Endothelial cell of umbilical vein (primary cell): ENCODE measurements at regions not wholly inside any gene's neighbourhood (a gene's known extent, or its start where the extent isn't known, plus 50 kb on each side); places are given as distances from the start of the nearest gene placed in this dataset.

Source experiments
- BruUV-seq: library from RNA; stranded (reverse); fragments of 400-500 nt; replicated peaks from 2 replicates; lab custom pipeline; 2021; lab: Mats Ljungman, UMichigan
- CTCF ChIA-PET: fragments of 300-600, 350-600 bp; sonication (Branson Sonifier 250); formaldehyde crosslinking; loops from one replicate; lab custom pipeline; 2021; ENCODE audit warnings: antibody characterized with exemption, inconsistent platforms; lab: Charles Lee
- POLR2A ChIA-PET: fragments of 300-600, 350-600 bp; sonication (Branson Sonifier 250); formaldehyde crosslinking; loops from one replicate; lab custom pipeline; 2021; ENCODE audit warnings: antibody characterized with exemption, inconsistent platforms; lab: Charles Lee
- DNase-seq: peaks from one replicate; pipeline ENCODE4 v3.0.0-alpha.2; 2011; ENCODE audit warnings: low read depth, low spot score
- FAIRE-seq: peaks from 2 replicates; lab custom pipeline; 2011; peaks lifted over from hg19 to GRCh38; lab: Jason Lieb, UNC
- H2AFZ ChIP-seq: 2 replicates; pipeline ENCODE4 v1.6.0; 2012; ENCODE audit warnings: low read depth, low read length, control low read depth, inconsistent platforms
- H3K27ac ChIP-seq: 2 replicates; pipeline ENCODE4 v1.5.1; 2011; ENCODE audit warnings: low read depth, mild to moderate bottlenecking, control low read depth, low read length, moderate library complexity; ENCODE audit not compliant: insufficient read depth
- H3K27me3 ChIP-seq, 2 experiments: 2 replicates each; pipeline versions ENCODE4 v1.6.0 to v1.6.1; 2011; ENCODE audit warnings: low read length in 2 of 2, mixed read lengths in 1 of 2; ENCODE audit not compliant: control insufficient read depth in 2 of 2, insufficient read depth in 2 of 2
- H3K36me3 ChIP-seq, 2 experiments: 2 replicates in 1 of 2; 3 replicates in 1 of 2; pipeline ENCODE4 v1.5.1; 2011; ENCODE audit warnings: low read length in 2 of 2, mild to moderate bottlenecking in 1 of 2, moderate library complexity in 1 of 2; ENCODE audit not compliant: control insufficient read depth in 2 of 2, insufficient read depth in 2 of 2; ENCODE audit errors: extremely low read depth in 1 of 2
- H3K4me1 ChIP-seq: 3 replicates; pipeline ENCODE4 v1.5.1; 2011; ENCODE audit warnings: mild to moderate bottlenecking, low read length; ENCODE audit not compliant: control insufficient read depth, insufficient read depth; ENCODE audit errors: extremely low read depth
- H3K4me2 ChIP-seq: 2 replicates; pipeline ENCODE4 v1.6.1; 2011; ENCODE audit warnings: low read length, control low read depth, mixed read lengths; ENCODE audit not compliant: insufficient read depth
- H3K4me3 ChIP-seq, 3 experiments: fragments of 200-600 bp in 1 of 3; sonication (generic), shearing (Covaris generic) in 1 of 3; replicated peaks in 1 of 3; 2 replicates each; pipeline ENCODE4 v1.5.1; 2011 to 2016; ENCODE audit warnings: control low read depth in 3 of 3, low read length in 3 of 3, mild to moderate bottlenecking in 2 of 3, inconsistent platforms in 1 of 3, low read depth in 1 of 3, moderate library complexity in 1 of 3; ENCODE audit not compliant: insufficient read depth in 1 of 3
- H3K79me2 ChIP-seq: 2 replicates; pipeline ENCODE4 v1.6.0; 2012; ENCODE audit warnings: low read length, inconsistent platforms; ENCODE audit not compliant: control insufficient read depth, insufficient read depth
- H3K9ac ChIP-seq: replicated peaks from 2 replicates; pipeline ENCODE3; 2011; ENCODE audit warnings: low read length, control low read depth; ENCODE audit not compliant: insufficient read depth; ENCODE audit errors: extremely low read depth
- H3K9me1 ChIP-seq: replicated peaks from 3 replicates; pipeline ENCODE4 v1.6.0; 2011; ENCODE audit warnings: mild to moderate bottlenecking, low read length; ENCODE audit not compliant: control insufficient read depth, insufficient read depth; ENCODE audit errors: extremely low read depth
- H3K9me3 ChIP-seq: replicated peaks from 2 replicates; pipeline ENCODE4 v1.5.1; 2012; ENCODE audit warnings: low read length, inconsistent platforms; ENCODE audit not compliant: control insufficient read depth, insufficient read depth
- H4K20me1 ChIP-seq: replicated peaks from 2 replicates; pipeline ENCODE3; 2011; ENCODE audit warnings: mild to moderate bottlenecking, low read length; ENCODE audit not compliant: control insufficient read depth, insufficient read depth; ENCODE audit errors: extremely low read depth
- EZH2 ChIP-seq: IDR thresholded peaks from 2 replicates; pipeline ENCODE4 v1.6.1; 2012; ENCODE audit warnings: borderline replicate concordance, low read depth, mild to moderate bottlenecking, moderate library complexity, low read length, inconsistent platforms; ENCODE audit not compliant: severe bottlenecking
- FOS ChIP-seq: IDR thresholded peaks from 2 replicates; pipeline ENCODE4 v1.6.1; 2011; ENCODE audit warnings: mild to moderate bottlenecking, low read length, moderate library complexity, borderline replicate concordance; ENCODE audit not compliant: insufficient read depth
- GATA2 ChIP-seq: IDR thresholded peaks from 2 replicates; pipeline ENCODE4 v1.7.0; 2011; ENCODE audit warnings: low read depth, mild to moderate bottlenecking, moderate library complexity, mixed read lengths, low read length; ENCODE audit not compliant: insufficient read length, insufficient read depth
- JUN ChIP-seq: IDR thresholded peaks from 2 replicates; pipeline ENCODE4 v1.6.1; 2011; ENCODE audit warnings: borderline replicate concordance, low read depth; ENCODE audit not compliant: insufficient read length, insufficient read depth
- MAX ChIP-seq: IDR thresholded peaks from 2 replicates; pipeline ENCODE4 v1.6.1; 2011; ENCODE audit not compliant: insufficient read depth, insufficient read length
- MYC ChIP-seq: IDR thresholded peaks from one replicate; pipeline ENCODE4 v1.6.1; 2011; ENCODE audit warnings: mild to moderate bottlenecking, low read depth, low read length
- POLR2A ChIP-seq: IDR thresholded peaks from 2 replicates; pipeline ENCODE4 v1.6.1; 2012; ENCODE audit warnings: low read depth, mild to moderate bottlenecking, control low read depth, low read length
- POLR2AphosphoS5 ChIP-seq: IDR thresholded peaks from 2 replicates; pipeline ENCODE4 v1.6.1; 2012; ENCODE audit warnings: low read depth, mild to moderate bottlenecking, control low read depth, low read length, moderate library complexity; ENCODE audit not compliant: insufficient read depth
- dilution Hi-C: fragments of 300-500 bp; cut with MboI; formaldehyde crosslinking; loops from one replicate; pipeline ENCODE4 v1.15.0; 2019; ENCODE audit warnings: low sequenced_read_pairs; ENCODE audit not compliant: extremely low pct_ligation_motif_present
- intact Hi-C: fragments of 100-400 bp; cut with micrococcal nuclease; formaldehyde crosslinking; loops from one replicate; pipeline ENCODE4 v1.10.0; 2022
- TF ChIP-seq, protein P1 (sequence below), 2 donors: IDR thresholded peaks; 1 replicate in 1 of 2; 2 replicates in 1 of 2; pipeline ENCODE4 v1.5.1; 2011; ENCODE audit warnings: low read length in 2 of 2, mild to moderate bottlenecking in 2 of 2, moderate library complexity in 2 of 2, control low read depth in 1 of 2, inconsistent platforms in 1 of 2, low read depth in 1 of 2; ENCODE audit not compliant: insufficient read depth in 1 of 2; ENCODE audit errors: extremely low read depth in 1 of 2

DNA sequence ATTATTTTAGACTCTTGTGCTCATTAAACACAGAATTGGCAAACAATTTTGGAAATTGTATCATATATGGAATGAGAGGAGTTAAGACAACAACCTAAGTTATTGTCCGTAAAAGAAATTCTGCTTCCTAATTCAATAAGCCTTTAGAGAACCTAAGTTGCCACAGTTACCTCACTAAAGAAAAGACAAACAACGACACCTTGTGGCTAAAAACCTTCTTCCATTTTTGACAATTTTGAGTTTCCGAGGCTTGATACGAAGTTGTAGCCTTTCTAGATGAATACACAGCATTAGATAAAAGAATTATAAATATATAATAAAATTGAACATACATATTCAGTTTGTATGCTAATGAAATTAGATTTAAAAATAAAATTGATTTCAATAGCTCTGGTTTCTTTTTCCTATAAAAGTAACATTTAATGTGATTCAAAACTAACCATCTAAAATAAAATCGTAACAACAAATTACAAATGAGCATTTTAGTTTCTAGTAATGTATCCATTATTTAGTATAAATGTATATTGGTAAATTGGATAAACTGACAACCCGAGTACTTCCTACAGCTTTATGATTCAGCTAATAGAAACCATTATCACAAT lies 275.1 kb downstream of the GPM6A start:
- DNase-seq (no peak), FAIRE-seq (peak; percentile 28)
- ChIA-PET POLR2A (no interaction called here), CTCF (interaction anchor here (1.2 kb wide), 1 partner anchor 10 kb away, joined by 3 read pairs; no protein-coding TSS in a partner anchor)
- Histone ChIP-seq H4K20me1 (no peaks in the 10 kb centered on the region), H2AFZ (no peak overlapping the region), H3K9me3 (no peaks in the 10 kb centered on the region), H3K9me1 (no peaks in the 10 kb centered on the region), H3K9ac (no peak overlapping the region), H3K4me2 (no peak overlapping the region), H3K4me1 (no peaks in the 10 kb centered on the region), H3K79me2 (no peaks in the 10 kb centered on the region), H3K27me3 (no peaks in the 10 kb centered on the region), H3K27ac (no peak overlapping the region), H3K4me3 (no peak overlapping the region), H3K36me3 (no peaks in the 10 kb centered on the region)
- intact Hi-C loops (loop anchor here (2.0 kb wide), 1 partner anchor 1172 kb away; no protein-coding TSS in a partner anchor), dilution Hi-C loops (no loop called here)
- no TSS peak for BruUV-seq
- TF ChIP-seq JUN (no peak), POLR2A (no peak), FOS (no peak), POLR2AphosphoS5 (no peak), EZH2 (no peak), MAX (no peak), MYC (no peak), GATA2 (no peak)
- TF ChIP-seq, protein P1, sequence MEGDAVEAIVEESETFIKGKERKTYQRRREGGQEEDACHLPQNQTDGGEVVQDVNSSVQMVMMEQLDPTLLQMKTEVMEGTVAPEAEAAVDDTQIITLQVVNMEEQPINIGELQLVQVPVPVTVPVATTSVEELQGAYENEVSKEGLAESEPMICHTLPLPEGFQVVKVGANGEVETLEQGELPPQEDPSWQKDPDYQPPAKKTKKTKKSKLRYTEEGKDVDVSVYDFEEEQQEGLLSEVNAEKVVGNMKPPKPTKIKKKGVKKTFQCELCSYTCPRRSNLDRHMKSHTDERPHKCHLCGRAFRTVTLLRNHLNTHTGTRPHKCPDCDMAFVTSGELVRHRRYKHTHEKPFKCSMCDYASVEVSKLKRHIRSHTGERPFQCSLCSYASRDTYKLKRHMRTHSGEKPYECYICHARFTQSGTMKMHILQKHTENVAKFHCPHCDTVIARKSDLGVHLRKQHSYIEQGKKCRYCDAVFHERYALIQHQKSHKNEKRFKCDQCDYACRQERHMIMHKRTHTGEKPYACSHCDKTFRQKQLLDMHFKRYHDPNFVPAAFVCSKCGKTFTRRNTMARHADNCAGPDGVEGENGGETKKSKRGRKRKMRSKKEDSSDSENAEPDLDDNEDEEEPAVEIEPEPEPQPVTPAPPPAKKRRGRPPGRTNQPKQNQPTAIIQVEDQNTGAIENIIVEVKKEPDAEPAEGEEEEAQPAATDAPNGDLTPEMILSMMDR (IDR thresholded peaks at IDR 0.05; ENCODE audit: extremely low read depth in 1 of 2, insufficient read depth in 1 of 2, low read depth in 1 of 2, low read length in 2 of 2): no peak
